ENCODE measurements at regions not wholly inside any gene's neighbourhood (a gene's known extent, or its start where the extent isn't known, plus 50 kb on each side); places are given as distances from the start of the nearest gene placed in this dataset.

- intact Hi-C loops (cut with micrococcal nuclease): no loop called here
- CTCF ChIA-PET: no interaction called here
- peaks cover 0 to 2% (median 0%) of the 10 kb centered on the region in 3 donors for H3K9me3 ChIP-seq (ENCODE audit: control extremely low read depth in 1 of 3, control insufficient read depth in 2 of 3, insufficient read depth in 1 of 3, low read length in 2 of 3)
- no peak overlapping the region for H3K4me2 ChIP-seq (replicated peaks; ENCODE audit: low read depth, low read length, poor library complexity, severe bottlenecking)
- peaks cover 3% of the 10 kb centered on the region for H3K9me3 Mint-ChIP-seq (ENCODE audit: insufficient read depth)
- H3K4me3 ChIP-seq (ENCODE audit: control extremely low read depth in 1 of 5, extremely low read depth in 1 of 5, insufficient read depth in 1 of 5, low read depth in 2 of 5, low read length in 4 of 5): no peak overlapping the region
- no peaks in the 10 kb centered on the region for H3K4me1 ChIP-seq (ENCODE audit: control insufficient read depth in 2 of 2, insufficient read depth in 2 of 2, low read length in 2 of 2)
- no peaks in the 10 kb centered on the region for H3K79me2 ChIP-seq (ENCODE audit: control insufficient read depth, insufficient read depth, low read length)
- H3K36me3 ChIP-seq (replicated peaks in 1 of 2; ENCODE audit: control extremely low read depth in 1 of 2, control insufficient read depth in 1 of 2, extremely low read depth in 1 of 2, insufficient read depth in 2 of 2, low read length in 1 of 2): no peaks in the 10 kb centered on the region
- DNase-seq: no peak
- H3K9ac ChIP-seq (ENCODE audit: low read length): no peak overlapping the region
- H3K27ac ChIP-seq (ENCODE audit: low read length in 2 of 2): no peak overlapping the region
- no peak overlapping the region for H2AFZ ChIP-seq (ENCODE audit: insufficient read depth, low read depth, low read length, poor library complexity, severe bottlenecking)
- no peaks in the 10 kb centered on the region for H3K4me1 Mint-ChIP-seq
- H3K27me3 ChIP-seq (replicated peaks in 1 of 4; ENCODE audit: control extremely low read depth in 1 of 4, control insufficient read depth in 3 of 4, insufficient read depth in 4 of 4, low read length in 3 of 4): no peaks in the 10 kb centered on the region
- no peaks in the 10 kb centered on the region for H4K20me1 ChIP-seq (ENCODE audit: control insufficient read depth, insufficient read depth, low read length, poor library complexity, severe bottlenecking)
- ATAC-seq (ENCODE audit: low read depth): no peak
- TF ChIP-seq CTCF (IDR thresholded peaks at IDR 0.05) (no peak), EZH2 (IDR thresholded peaks at IDR 0.05; ENCODE audit: borderline replicate concordance, insufficient read depth, low read depth, low read length, poor library complexity, severe bottlenecking) (no peak)
- POLR2A ChIA-PET: no interaction called here
- WGBS (ENCODE audit: insufficient coverage): 92% methylated on average over 2 of the region's 3 CpGs
- H3K27me3 Mint-ChIP-seq: no peaks in the 10 kb centered on the region
- H3K4me3 Mint-ChIP-seq: no peak overlapping the region
- no peak overlapping the region for H3K27ac Mint-ChIP-seq
Observed at GRCh38 chr2:49832555-49832954, 678.2 kb upstream of the FSHR start.

GRCh38 chr2:49831698-49832367 lies 677.5 kb upstream of the FSHR start:
- H3K27ac Mint-ChIP-seq: no peak overlapping the region
- no peak overlapping the region for H3K4me3 ChIP-seq (ENCODE audit: control extremely low read depth in 1 of 5, extremely low read depth in 1 of 5, insufficient read depth in 1 of 5, low read depth in 2 of 5, low read length in 4 of 5)
- no peaks in the 10 kb centered on the region for H4K20me1 ChIP-seq (ENCODE audit: control insufficient read depth, insufficient read depth, low read length, poor library complexity, severe bottlenecking)
- ATAC-seq (ENCODE audit: low read depth) (no peak), DNase-seq (no peak)
- no peak overlapping the region for H3K27ac ChIP-seq (ENCODE audit: low read length in 2 of 2)
- no peak overlapping the region for H3K9ac ChIP-seq (ENCODE audit: low read length)
- H3K4me2 ChIP-seq (replicated peaks; ENCODE audit: low read depth, low read length, poor library complexity, severe bottlenecking): no peak overlapping the region
- H3K36me3 ChIP-seq (replicated peaks in 1 of 2; ENCODE audit: control extremely low read depth in 1 of 2, control insufficient read depth in 1 of 2, extremely low read depth in 1 of 2, insufficient read depth in 2 of 2, low read length in 1 of 2): no peaks in the 10 kb centered on the region
- peaks cover 0 to 7% (median 0%) of the 10 kb centered on the region in 3 donors for H3K9me3 ChIP-seq (ENCODE audit: control extremely low read depth in 1 of 3, control insufficient read depth in 2 of 3, insufficient read depth in 1 of 3, low read length in 2 of 3)
- TF ChIP-seq CTCF (IDR thresholded peaks at IDR 0.05) (no peak), EZH2 (IDR thresholded peaks at IDR 0.05; ENCODE audit: borderline replicate concordance, insufficient read depth, low read depth, low read length, poor library complexity, severe bottlenecking) (no peak)
- H3K27me3 ChIP-seq (replicated peaks in 1 of 4; ENCODE audit: control extremely low read depth in 1 of 4, control insufficient read depth in 3 of 4, insufficient read depth in 4 of 4, low read length in 3 of 4): no peaks in the 10 kb centered on the region
- WGBS (ENCODE audit: insufficient coverage): 65% methylated on average over 13 of the region's 14 CpGs
- H2AFZ ChIP-seq (ENCODE audit: insufficient read depth, low read depth, low read length, poor library complexity, severe bottlenecking): no peak overlapping the region
- H3K4me3 Mint-ChIP-seq: no peak overlapping the region
- H3K9me3 Mint-ChIP-seq (ENCODE audit: insufficient read depth): peaks cover 4% of the 10 kb centered on the region
- ChIA-PET POLR2A (no interaction called here), CTCF (no interaction called here)
- no peaks in the 10 kb centered on the region for H3K4me1 ChIP-seq (ENCODE audit: control insufficient read depth in 2 of 2, insufficient read depth in 2 of 2, low read length in 2 of 2)
- no peaks in the 10 kb centered on the region for H3K27me3 Mint-ChIP-seq
- no peaks in the 10 kb centered on the region for H3K79me2 ChIP-seq (ENCODE audit: control insufficient read depth, insufficient read depth, low read length)
- intact Hi-C loops (cut with micrococcal nuclease): no loop called here
- no peaks in the 10 kb centered on the region for H3K4me1 Mint-ChIP-seq

Data from B cell (primary cell).